Loucy (cell line): ENCODE measurements at regions not wholly inside any gene's neighbourhood (a gene's known extent, or its start where the extent isn't known, plus 50 kb on each side); places are given as distances from the start of the nearest gene placed in this dataset.

Source experiments
- H2AFZ ChIP-seq: fragments of 200-600 bp; sonication (generic); 2 replicates; pipeline ENCODE4 v1.6.0; 2016; ENCODE audit warnings: antibody characterized with exemption, mild to moderate bottlenecking, low read length, moderate library complexity
- H3F3A ChIP-seq: fragments of 200-600 bp; 2 replicates; pipeline ENCODE4 v1.6.0; 2016; ENCODE audit warnings: antibody characterized with exemption, low read depth, mild to moderate bottlenecking
- H3K27me3 ChIP-seq: fragments of 200-600 bp; sonication (generic); 2 replicates; pipeline ENCODE4 v1.6.1; 2014; ENCODE audit warnings: low read length, mild to moderate bottlenecking; ENCODE audit not compliant: insufficient read depth, poor library complexity, severe bottlenecking
- H3K36me3 ChIP-seq: fragments of 200-600 bp; sonication (generic); 2 replicates; pipeline ENCODE4 v1.6.1; 2016; ENCODE audit warnings: low read length; ENCODE audit not compliant: insufficient read depth
- H3K4me1 ChIP-seq: fragments of 200-600 bp; sonication (generic); 2 replicates; pipeline ENCODE4 v1.5.1; 2014; ENCODE audit warnings: low read length, mild to moderate bottlenecking; ENCODE audit not compliant: insufficient read depth, poor library complexity, severe bottlenecking
- H3K4me2 ChIP-seq: fragments of 200-600 bp; sonication (generic); 2 replicates; pipeline ENCODE4 v1.6.0; 2014; ENCODE audit warnings: antibody characterized with exemption, low read length, low read depth, mild to moderate bottlenecking; ENCODE audit not compliant: poor library complexity, severe bottlenecking
- H3K4me3 ChIP-seq: fragments of 200-600 bp; sonication (generic); 2 replicates; pipeline ENCODE4 v1.5.1; 2014; ENCODE audit warnings: low read length, mild to moderate bottlenecking, mixed read lengths; ENCODE audit not compliant: poor library complexity, severe bottlenecking
- H3K79me2 ChIP-seq: fragments of 200-600 bp; sonication (generic); 2 replicates; pipeline ENCODE4 v1.6.1; 2014; ENCODE audit warnings: low read length; ENCODE audit not compliant: insufficient read depth
- H3K9ac ChIP-seq: fragments of 200-600 bp; sonication (generic); 2 replicates; pipeline ENCODE4 v1.6.0; 2014; ENCODE audit warnings: mild to moderate bottlenecking, low read depth, low read length, moderate library complexity; ENCODE audit not compliant: poor library complexity, severe bottlenecking
- H3K9me2 ChIP-seq: fragments of 200-600 bp; sonication (generic); replicated peaks from 2 replicates; pipeline ENCODE4 v1.6.1; 2016; ENCODE audit warnings: low read depth, low read length, mixed read lengths
- H3K9me3 ChIP-seq: fragments of 200-600 bp; sonication (generic); 2 replicates; pipeline ENCODE4 v1.6.1; 2014; ENCODE audit warnings: mild to moderate bottlenecking, antibody characterized with exemption, low read length, low read depth; ENCODE audit not compliant: insufficient read depth
- H4K20me1 ChIP-seq: fragments of 200-600 bp; sonication (generic); 2 replicates; pipeline ENCODE4 v1.6.0; 2014; ENCODE audit warnings: antibody characterized with exemption, low read length, mild to moderate bottlenecking; ENCODE audit not compliant: insufficient read depth, poor library complexity, severe bottlenecking
- CTCF ChIP-seq: fragments of 200-600 bp; sonication (generic); conservative IDR thresholded peaks from 2 replicates; pipeline ENCODE4 v1.5.1; 2014; ENCODE audit warnings: mild to moderate bottlenecking, antibody characterized with exemption, low read length
- EZH2phosphoT487 ChIP-seq: fragments of 200-600 bp; IDR thresholded peaks from 2 replicates; pipeline ENCODE4 v1.6.1; 2018; ENCODE audit warnings: antibody characterized with exemption, mild to moderate bottlenecking, moderate library complexity, borderline replicate concordance

- Histone ChIP-seq H3K79me2 (no peaks in the 10 kb centered on the region), H3K9me3 (no peaks in the 10 kb centered on the region), H3K27me3 (no peaks in the 10 kb centered on the region), H3K9ac (no peak overlapping the region), H3K4me1 (peaks cover 4% of the 10 kb centered on the region), H3K36me3 (no peaks in the 10 kb centered on the region), H3K9me2 (no peaks in the 10 kb centered on the region), H3K4me2 (no peak overlapping the region), H3K4me3 (no peak overlapping the region), H2AFZ (no peak overlapping the region), H4K20me1 (no peaks in the 10 kb centered on the region), H3F3A (no peaks in the 10 kb centered on the region)
- TF ChIP-seq EZH2phosphoT487 (no peak), CTCF (no peak)
Measured at GRCh38 chr13:80115616-80116015, 225.3 kb downstream of the SPRY2 start.

GRCh38 chr13:80113714-80114454 lies 227.0 kb downstream of the SPRY2 start:
- Histone ChIP-seq H3K4me1 (peaks cover under 1% of the 10 kb centered on the region), H3K27me3 (no peaks in the 10 kb centered on the region), H3K9me2 (no peaks in the 10 kb centered on the region), H3K9me3 (no peaks in the 10 kb centered on the region), H2AFZ (no peak overlapping the region), H4K20me1 (no peaks in the 10 kb centered on the region), H3F3A (no peaks in the 10 kb centered on the region), H3K36me3 (no peaks in the 10 kb centered on the region), H3K4me3 (no peak overlapping the region), H3K79me2 (no peaks in the 10 kb centered on the region), H3K9ac (no peak overlapping the region), H3K4me2 (no peak overlapping the region)
- TF ChIP-seq CTCF: no peak

GRCh38 chr13:80109303-80109702 lies 231.6 kb downstream of the SPRY2 start:
- H3K9me3 ChIP-seq: no peaks in the 10 kb centered on the region
- H3K4me1 ChIP-seq: no peaks in the 10 kb centered on the region
- TF ChIP-seq EZH2phosphoT487 (no peak), CTCF (no peak)
- H3K79me2 ChIP-seq: no peaks in the 10 kb centered on the region
- H3K4me3 ChIP-seq: no peak overlapping the region
- H2AFZ ChIP-seq: no peak overlapping the region
- no peak overlapping the region for H3K9ac ChIP-seq
- H3K9me2 ChIP-seq: no peaks in the 10 kb centered on the region
- no peaks in the 10 kb centered on the region for H3K36me3 ChIP-seq
- H3K4me2 ChIP-seq: no peak overlapping the region
- no peaks in the 10 kb centered on the region for H3F3A ChIP-seq
- no peaks in the 10 kb centered on the region for H4K20me1 ChIP-seq
- H3K27me3 ChIP-seq: no peaks in the 10 kb centered on the region
